DND-41 (cell line): ENCODE measurements at regions not wholly inside any gene's neighbourhood (a gene's known extent, or its start where the extent isn't known, plus 50 kb on each side); places are given as distances from the start of the nearest gene placed in this dataset.

Experiments
- CTCF ChIP-seq: IDR thresholded peaks from 2 replicates; pipeline ENCODE4 v1.5.1; 2012; ENCODE audit warnings: borderline replicate concordance, low read length, moderate library complexity, mild to moderate bottlenecking; ENCODE audit not compliant: poor library complexity, severe bottlenecking; ENCODE audit errors: extremely low read depth
- EZH2 ChIP-seq: IDR thresholded peaks from 3 replicates; pipeline ENCODE4 v1.6.1; 2012; ENCODE audit warnings: borderline replicate concordance, low read depth, mild to moderate bottlenecking, moderate library complexity, low read length, inconsistent platforms; ENCODE audit not compliant: severe bottlenecking

- TF ChIP-seq CTCF (no peak), EZH2 (no peak)
These were observed 136.7 kb upstream of the NUDT7 start for GRCh38 chr16:77585379-77586251.
